Hepatocyte (in vitro differentiated cells): ENCODE measurements at regions not wholly inside any gene's neighbourhood (a gene's known extent, or its start where the extent isn't known, plus 50 kb on each side); places are given as distances from the start of the nearest gene placed in this dataset.

Experiments
- DNase-seq: peaks from one replicate; pipeline ENCODE4 v3.0.0-alpha.2; 2016; ENCODE audit warnings: low spot score
- H2AFZ ChIP-seq: fragments of 200-600 bp; sonication (generic); 2 replicates; pipeline ENCODE4 v1.6.0; 2016; ENCODE audit warnings: antibody characterized with exemption, mild to moderate bottlenecking
- H3K27ac ChIP-seq: fragments of 200-600 bp; sonication (generic); 2 replicates; pipeline ENCODE4 v1.5.1; 2016; ENCODE audit warnings: mild to moderate bottlenecking
- H3K27me3 ChIP-seq: fragments of 200-600 bp; sonication (generic); 2 replicates; pipeline ENCODE4 v1.6.1; 2016
- H3K36me3 ChIP-seq: fragments of 200-600 bp; sonication (generic); replicated peaks from 2 replicates; pipeline ENCODE4 v1.5.1; 2016; ENCODE audit warnings: low read depth; ENCODE audit not compliant: insufficient read depth
- H3K4me1 ChIP-seq: fragments of 200-600 bp; sonication (generic); 2 replicates; pipeline ENCODE4 v1.5.1; 2016; ENCODE audit warnings: mild to moderate bottlenecking, moderate library complexity; ENCODE audit not compliant: insufficient read depth
- H3K4me2 ChIP-seq: fragments of 200-600 bp; sonication (generic); 2 replicates; pipeline ENCODE4 v1.6.0; 2016
- H3K4me3 ChIP-seq: fragments of 200-600 bp; sonication (generic); 2 replicates; pipeline ENCODE4 v1.5.1; 2016; ENCODE audit warnings: mild to moderate bottlenecking
- H3K79me2 ChIP-seq: fragments of 200-600 bp; sonication (generic); 2 replicates; pipeline ENCODE4 v1.6.0; 2017; ENCODE audit warnings: mild to moderate bottlenecking
- H3K9me2 ChIP-seq: fragments of 200-600 bp; sonication (generic); replicated peaks from 2 replicates; pipeline ENCODE4 v1.6.0; 2017; ENCODE audit warnings: mild to moderate bottlenecking; ENCODE audit not compliant: insufficient read depth
- H3K9me3 ChIP-seq: fragments of 200-600 bp; sonication (generic); 2 replicates; pipeline ENCODE4 v1.5.1; 2016; ENCODE audit warnings: low read depth, mild to moderate bottlenecking
- H4K20me1 ChIP-seq: fragments of 200-600 bp; sonication (generic); 2 replicates; pipeline ENCODE4 v1.6.0; 2016; ENCODE audit warnings: mild to moderate bottlenecking; ENCODE audit not compliant: insufficient read depth, poor library complexity, severe bottlenecking
- CTCF ChIP-seq: fragments of 200-600 bp; sonication (generic); IDR thresholded peaks from 2 replicates; pipeline ENCODE4 v1.5.1; 2016; ENCODE audit warnings: antibody characterized with exemption, mild to moderate bottlenecking; ENCODE audit not compliant: poor library complexity
- EZH2 ChIP-seq: fragments of 200-600 bp; sonication (generic); IDR thresholded peaks from 2 replicates; pipeline ENCODE4 v1.6.1; 2016; ENCODE audit warnings: antibody characterized with exemption, mild to moderate bottlenecking, borderline replicate concordance
- EZH2phosphoT487 ChIP-seq: fragments of 200-600 bp; sonication (generic); IDR thresholded peaks from one replicate; pipeline ENCODE4 v1.6.1; 2018; ENCODE audit warnings: antibody characterized with exemption, mild to moderate bottlenecking, low read depth, moderate library complexity; ENCODE audit not compliant: unreplicated experiment, severe bottlenecking
- WGBS: methylation state at CpG from one replicate; pipeline ENCODE4 v1.1.6; 2016; ENCODE audit warnings: low lambda C conversion rate; ENCODE audit errors: missing lambda C conversion rate; 5-methylcytosine and 5-hydroxymethylcytosine counted together

- no peak for TF ChIP-seq CTCF
- TF ChIP-seq EZH2phosphoT487 = no peak
- TF ChIP-seq EZH2 = no peak
- H3K79me2 ChIP-seq = no peaks in the 10 kb centered on the region
- no peaks in the 10 kb centered on the region for H3K36me3 ChIP-seq
- H3K4me1 ChIP-seq = no peaks in the 10 kb centered on the region
- no peaks in the 10 kb centered on the region for H4K20me1 ChIP-seq
- H3K9me3 ChIP-seq = no peaks in the 10 kb centered on the region
- no peaks in the 10 kb centered on the region for H3K27me3 ChIP-seq
- H2AFZ ChIP-seq = no peak overlapping the region
- H3K4me3 ChIP-seq = no peak overlapping the region
- DNase-seq = no peak
- H3K27ac ChIP-seq = peak overlapping the region; percentile 22
- no peak overlapping the region for H3K4me2 ChIP-seq
- no peaks in the 10 kb centered on the region for H3K9me2 ChIP-seq
Measured at GRCh38 chr13:80239116-80239515, 101.8 kb downstream of the SPRY2 start.

GRCh38 chr13:80237646-80238045 lies 103.3 kb downstream of the SPRY2 start:
- Histone ChIP-seq H3K4me3 (no peak overlapping the region), H3K79me2 (no peaks in the 10 kb centered on the region), H3K4me1 (no peaks in the 10 kb centered on the region), H3K27ac (no peak overlapping the region), H3K27me3 (no peaks in the 10 kb centered on the region), H3K9me3 (no peaks in the 10 kb centered on the region), H3K36me3 (no peaks in the 10 kb centered on the region), H4K20me1 (no peaks in the 10 kb centered on the region), H3K4me2 (no peak overlapping the region), H3K9me2 (no peaks in the 10 kb centered on the region), H2AFZ (no peak overlapping the region)
- no peak for TF ChIP-seq EZH2
- TF ChIP-seq EZH2phosphoT487 = no peak
- TF ChIP-seq CTCF = no peak
- DNase-seq = no peak

GRCh38 chr13:80235967-80236302 lies 105.0 kb downstream of the SPRY2 start:
- no peak overlapping the region for H3K4me3 ChIP-seq
- peak overlapping the region; percentile 29 for H2AFZ ChIP-seq
- H3K9me3 ChIP-seq = no peaks in the 10 kb centered on the region
- H4K20me1 ChIP-seq = no peaks in the 10 kb centered on the region
- H3K27me3 ChIP-seq = no peaks in the 10 kb centered on the region
- no peaks in the 10 kb centered on the region for H3K9me2 ChIP-seq
- H3K79me2 ChIP-seq = no peaks in the 10 kb centered on the region
- peak overlapping the region; percentile 46 for H3K4me2 ChIP-seq
- WGBS = 94% methylated on average over 4 of the region's 4 CpGs
- no peaks in the 10 kb centered on the region for H3K36me3 ChIP-seq
- no peak for TF ChIP-seq CTCF
- no peak for TF ChIP-seq EZH2
- TF ChIP-seq EZH2phosphoT487 = no peak
- H3K4me1 ChIP-seq = no peaks in the 10 kb centered on the region
- DNase-seq = no peak
- peak overlapping the region; percentile 46 for H3K27ac ChIP-seq

- Histone ChIP-seq H4K20me1 (no peaks in the 10 kb centered on the region), H3K36me3 (no peaks in the 10 kb centered on the region), H2AFZ (peak overlapping the region; percentile 29), H3K9me2 (no peaks in the 10 kb centered on the region), H3K79me2 (no peaks in the 10 kb centered on the region), H3K4me2 (peak overlapping the region; percentile 46), H3K9me3 (no peaks in the 10 kb centered on the region), H3K27me3 (no peaks in the 10 kb centered on the region), H3K4me1 (no peaks in the 10 kb centered on the region), H3K27ac (peak overlapping the region; percentile 46), H3K4me3 (no peak overlapping the region)
- WGBS = 39% methylated on average over 10 of the region's 10 CpGs
- peak; percentile 35 for DNase-seq
- no peak for TF ChIP-seq EZH2
- no peak for TF ChIP-seq EZH2phosphoT487
Measured at GRCh38 chr13:80235166-80235966, 105.6 kb downstream of the SPRY2 start.
